Ishikawa (cell line): ENCODE measurements at regions not wholly inside any gene's neighbourhood (a gene's known extent, or its start where the extent isn't known, plus 50 kb on each side); places are given as distances from the start of the nearest gene placed in this dataset.

Experiments used
- CEBPB ChIP-seq: IDR thresholded peaks from 2 replicates; pipeline ENCODE4 v1.6.1; 2012
- CREB1 ChIP-seq: IDR thresholded peaks from 2 replicates; pipeline ENCODE4 v1.6.1; 2012; ENCODE audit warnings: low read depth
- EGR1 ChIP-seq: IDR thresholded peaks from 2 replicates; pipeline ENCODE4 v1.6.1; 2012
- EP300 ChIP-seq: IDR thresholded peaks from 2 replicates; pipeline ENCODE4 v1.6.1; 2012; ENCODE audit warnings: borderline replicate concordance
- FOXM1 ChIP-seq: IDR thresholded peaks from 2 replicates; pipeline ENCODE4 v1.6.1; 2012; ENCODE audit warnings: low read depth, borderline replicate concordance
- MAX ChIP-seq: IDR thresholded peaks from 2 replicates; pipeline ENCODE4 v1.6.1; 2012
- NFIC ChIP-seq: IDR thresholded peaks from 2 replicates; pipeline ENCODE4 v1.6.1; 2012
- RAD21 ChIP-seq: IDR thresholded peaks from 2 replicates; pipeline ENCODE4 v1.6.1; 2012; ENCODE audit warnings: low read depth
- REST ChIP-seq: IDR thresholded peaks from 2 replicates; pipeline ENCODE4 v1.6.1; 2012; ENCODE audit warnings: low read depth, mild to moderate bottlenecking
- TAF1 ChIP-seq: IDR thresholded peaks from 2 replicates; pipeline ENCODE4 v1.6.1; 2012; ENCODE audit warnings: low read depth, mild to moderate bottlenecking
- TCF12 ChIP-seq: IDR thresholded peaks from 2 replicates; pipeline ENCODE4 v1.6.1; 2012; ENCODE audit warnings: low read depth
- TEAD4 ChIP-seq: IDR thresholded peaks from 2 replicates; pipeline ENCODE4 v1.6.1; 2012
- USF1 ChIP-seq: IDR thresholded peaks from 2 replicates; pipeline ENCODE4 v1.6.1; 2012
- YY1 ChIP-seq: IDR thresholded peaks from 2 replicates; pipeline ENCODE4 v1.6.1; 2012; ENCODE audit warnings: low read depth
- ZBTB7A ChIP-seq: IDR thresholded peaks from 2 replicates; pipeline ENCODE4 v1.6.1; 2012; ENCODE audit warnings: low read depth

- TF ChIP-seq TAF1 (no peak), FOXM1 (no peak), NFIC (no peak), RAD21 (no peak), TCF12 (no peak), CEBPB (no peak), EGR1 (no peak), USF1 (no peak), EP300 (no peak), MAX (no peak), CREB1 (no peak)
Observed at GRCh38 chr7:67803789-67804188, 807.2 kb downstream of the TYW1 start.

- TF ChIP-seq USF1 (no peak), RAD21 (no peak), CEBPB (no peak)
Observed at GRCh38 chr7:67805921-67806471, 809.4 kb downstream of the TYW1 start.

- TF ChIP-seq CEBPB, result no peak
- no peak for TF ChIP-seq TCF12
- no peak for TF ChIP-seq REST
- TF ChIP-seq FOXM1, result no peak
- no peak for TF ChIP-seq NFIC
- no peak for TF ChIP-seq ZBTB7A
- TF ChIP-seq TEAD4, result no peak
- TF ChIP-seq RAD21, result no peak
- no peak for TF ChIP-seq YY1
- TF ChIP-seq EGR1, result no peak
- TF ChIP-seq TAF1, result no peak
- no peak for TF ChIP-seq USF1
- no peak for TF ChIP-seq CREB1
Observed at GRCh38 chr7:67807826-67808225, 811.2 kb downstream of the TYW1 start.

- TF ChIP-seq YY1, result no peak
- TF ChIP-seq FOXM1, result no peak
- no peak for TF ChIP-seq EP300
- no peak for TF ChIP-seq RAD21
Observed at GRCh38 chr7:67809586-67809985, 813.0 kb downstream of the TYW1 start.

- no peak for TF ChIP-seq EP300
- no peak for TF ChIP-seq YY1
- TF ChIP-seq CEBPB, result no peak
- TF ChIP-seq FOXM1, result no peak
- TF ChIP-seq RAD21, result no peak
- no peak for TF ChIP-seq CREB1
- TF ChIP-seq MAX, result no peak
- TF ChIP-seq USF1, result no peak
- TF ChIP-seq TAF1, result no peak
- no peak for TF ChIP-seq TCF12
- no peak for TF ChIP-seq TEAD4
- no peak for TF ChIP-seq EGR1
- no peak for TF ChIP-seq NFIC
- no peak for TF ChIP-seq ZBTB7A
- TF ChIP-seq REST, result no peak
Observed at GRCh38 chr7:67813621-67814292, 817.1 kb downstream of the TYW1 start.
